ENCODE measurements at regions not wholly inside any gene's neighbourhood (a gene's known extent, or its start where the extent isn't known, plus 50 kb on each side); places are given as distances from the start of the nearest gene placed in this dataset.

DNA sequence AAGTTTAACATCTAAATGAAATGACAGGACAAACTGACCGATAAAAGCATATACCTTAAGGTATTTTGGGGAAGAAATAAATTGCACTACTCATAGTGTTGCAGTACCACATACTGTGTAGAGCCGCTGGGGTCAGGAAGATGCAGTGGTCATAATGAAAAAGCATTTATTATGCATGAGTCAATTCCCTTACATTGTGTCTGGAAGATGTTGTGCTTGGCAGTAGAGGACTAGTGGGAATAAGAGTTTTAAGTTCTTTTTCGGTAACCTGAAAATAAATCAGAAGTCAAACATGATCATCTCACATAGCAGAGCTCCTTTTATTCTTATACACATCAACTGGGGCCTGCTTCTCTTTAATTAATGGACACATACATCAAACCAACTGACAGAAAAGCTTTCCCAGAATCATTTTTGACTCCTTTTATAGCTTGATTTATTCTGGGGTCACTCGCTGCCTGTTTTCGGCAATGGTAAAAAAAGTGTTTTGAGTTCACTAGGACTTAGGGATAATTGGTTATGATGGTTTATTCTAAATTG lies 262.5 kb upstream of the CHD1 start:
- TF ChIP-seq CTCF (IDR thresholded peaks at IDR 0.05) (no peak), ZNF121 (CRISPR knock-in tag; IDR thresholded peaks at IDR 0.05) (no peak), ATF2 (CRISPR knock-in tag; IDR thresholded peaks at IDR 0.05; ENCODE audit: borderline replicate concordance, low read depth) (no peak), HMGA2 (CRISPR knock-in tag; IDR thresholded peaks at IDR 0.05) (no peak), FOXP4 (CRISPR knock-in tag; IDR thresholded peaks at IDR 0.05) (no peak), ZNF317 (CRISPR knock-in tag; IDR thresholded peaks at IDR 0.05; ENCODE audit: borderline replicate concordance, low read depth) (no peak), ZNF423 (CRISPR knock-in tag; IDR thresholded peaks at IDR 0.05) (no peak), SP1 (CRISPR knock-in tag; conservative IDR thresholded peaks at IDR 0.05) (no peak), NFATC4 (CRISPR knock-in tag; IDR thresholded peaks at IDR 0.05) (no peak)

All from WTC11 (cell line).